OCI-LY1 (cell line): ENCODE measurements at regions not wholly inside any gene's neighbourhood (a gene's known extent, or its start where the extent isn't known, plus 50 kb on each side); places are given as distances from the start of the nearest gene placed in this dataset.

ENCODE experiments used
- H2AFZ ChIP-seq: fragments of 200-600 bp; sonication (generic), shearing (Covaris generic); 2 replicates; pipeline ENCODE4 v1.6.0; 2014; ENCODE audit warnings: antibody characterized with exemption, mild to moderate bottlenecking, low read length
- H3F3A ChIP-seq: fragments of 200-600 bp; sonication (generic), shearing (Covaris generic); 2 replicates; pipeline ENCODE4 v1.6.0; 2014; ENCODE audit warnings: mild to moderate bottlenecking, antibody characterized with exemption, low read length, moderate library complexity; ENCODE audit not compliant: insufficient read depth
- H3K27ac ChIP-seq: fragments of 200-600 bp; sonication (generic); 2 replicates; pipeline ENCODE4 v1.5.1; 2014; ENCODE audit warnings: low read length, mixed run types, mild to moderate bottlenecking, low read depth; ENCODE audit not compliant: poor library complexity, severe bottlenecking
- H3K27me3 ChIP-seq: fragments of 200-600 bp; sonication (generic); 2 replicates; pipeline ENCODE4 v1.6.0; 2014; ENCODE audit warnings: antibody characterized with exemption, mild to moderate bottlenecking, low read length, moderate library complexity; ENCODE audit not compliant: insufficient read depth
- H3K36me3 ChIP-seq: fragments of 200-600 bp; sonication (generic); 2 replicates; pipeline ENCODE4 v1.6.1; 2014; ENCODE audit warnings: mild to moderate bottlenecking, antibody characterized with exemption, low read length, moderate library complexity, mixed read lengths; ENCODE audit not compliant: insufficient read depth
- H3K4me1 ChIP-seq: fragments of 200-600 bp; sonication (generic); 2 replicates; pipeline ENCODE4 v1.5.1; 2014; ENCODE audit warnings: mild to moderate bottlenecking, low read length, moderate library complexity; ENCODE audit not compliant: insufficient read depth, severe bottlenecking
- H3K4me2 ChIP-seq: fragments of 200-600 bp; sonication (generic), shearing (Covaris generic); 2 replicates; pipeline ENCODE4 v1.6.1; 2014; ENCODE audit warnings: low read length
- H3K4me3 ChIP-seq: fragments of 200-600 bp; sonication (generic); 2 replicates; pipeline ENCODE4 v1.5.1; 2014; ENCODE audit warnings: low read length, low read depth, mild to moderate bottlenecking, mixed read lengths; ENCODE audit not compliant: poor library complexity, severe bottlenecking
- H3K79me2 ChIP-seq: fragments of 200-600 bp; shearing (Covaris generic); 2 replicates; pipeline ENCODE4 v1.6.1; 2016; ENCODE audit warnings: mixed run types, low read length, mixed read lengths; ENCODE audit not compliant: insufficient read depth
- H3K9ac ChIP-seq: fragments of 200-600 bp; sonication (generic), shearing (Covaris generic); 2 replicates; pipeline ENCODE4 v1.6.1; 2014; ENCODE audit warnings: mild to moderate bottlenecking, low read length, mixed read lengths
- H3K9me2 ChIP-seq: fragments of 200-600 bp; sonication (generic), shearing (Covaris generic); 2 replicates; pipeline ENCODE4 v1.6.1; 2014; ENCODE audit warnings: low read depth, mild to moderate bottlenecking, low read length, mixed read lengths
- H3K9me3 ChIP-seq: fragments of 200-600 bp; shearing (Covaris generic); 2 replicates; pipeline ENCODE4 v1.6.1; 2014; ENCODE audit warnings: low read length, mixed read lengths
- H4K20me1 ChIP-seq: fragments of 200-600 bp; sonication (generic), shearing (Covaris generic); 2 replicates; pipeline ENCODE4 v1.6.0; 2016; ENCODE audit warnings: mild to moderate bottlenecking, low read length; ENCODE audit not compliant: insufficient read depth
- CTCF ChIP-seq: fragments of 200-600 bp; sonication (generic), shearing (Covaris generic); IDR thresholded peaks from 2 replicates; pipeline ENCODE4 v1.5.1; 2017; ENCODE audit warnings: mild to moderate bottlenecking, antibody characterized with exemption, low read length, moderate library complexity, mixed read lengths
- EZH2 ChIP-seq: fragments of 200-600 bp; sonication (generic), shearing (Covaris generic); IDR thresholded peaks from 2 replicates; pipeline ENCODE4 v1.8.0; 2017; ENCODE audit warnings: borderline replicate concordance, mixed run types, mild to moderate bottlenecking, antibody characterized with exemption, low read length, moderate library complexity, mixed read lengths

- TF ChIP-seq EZH2 (no peak), CTCF (no peak)
- Histone ChIP-seq H3F3A (no peaks in the 10 kb centered on the region), H3K4me1 (no peaks in the 10 kb centered on the region), H3K4me2 (no peak overlapping the region), H3K4me3 (no peak overlapping the region), H2AFZ (no peak overlapping the region), H3K27me3 (no peaks in the 10 kb centered on the region), H3K9me3 (no peaks in the 10 kb centered on the region), H3K9ac (no peak overlapping the region), H3K79me2 (no peaks in the 10 kb centered on the region), H4K20me1 (no peaks in the 10 kb centered on the region), H3K36me3 (no peaks in the 10 kb centered on the region), H3K27ac (no peak overlapping the region), H3K9me2 (no peaks in the 10 kb centered on the region)
Observed at GRCh38 chr20:10861619-10862018, 187.8 kb upstream of the JAG1 start.

GRCh38 chr20:10863337-10864060, 189.7 kb upstream of the JAG1 start:
- Histone ChIP-seq H3K4me3 (no peak overlapping the region), H3K9ac (no peak overlapping the region), H3F3A (no peaks in the 10 kb centered on the region), H3K4me1 (no peaks in the 10 kb centered on the region), H2AFZ (no peak overlapping the region), H4K20me1 (no peaks in the 10 kb centered on the region), H3K27ac (no peak overlapping the region), H3K9me3 (no peaks in the 10 kb centered on the region), H3K36me3 (no peaks in the 10 kb centered on the region), H3K27me3 (no peaks in the 10 kb centered on the region), H3K4me2 (no peak overlapping the region), H3K79me2 (no peaks in the 10 kb centered on the region), H3K9me2 (no peaks in the 10 kb centered on the region)
- TF ChIP-seq CTCF (no peak), EZH2 (no peak)

GRCh38 chr20:10864076-10864672, 190.4 kb upstream of the JAG1 start:
- Histone ChIP-seq H3K27ac (no peak overlapping the region), H3F3A (no peaks in the 10 kb centered on the region), H3K36me3 (no peaks in the 10 kb centered on the region), H3K4me1 (no peaks in the 10 kb centered on the region), H3K4me2 (no peak overlapping the region), H4K20me1 (no peaks in the 10 kb centered on the region), H3K4me3 (no peak overlapping the region), H3K9me3 (no peaks in the 10 kb centered on the region), H3K9ac (no peak overlapping the region), H3K9me2 (no peaks in the 10 kb centered on the region), H2AFZ (no peak overlapping the region), H3K79me2 (no peaks in the 10 kb centered on the region), H3K27me3 (no peaks in the 10 kb centered on the region)
- TF ChIP-seq CTCF, result no peak
- TF ChIP-seq EZH2, result no peak
